ENCODE measurements at regions not wholly inside any gene's neighbourhood (a gene's known extent, or its start where the extent isn't known, plus 50 kb on each side); places are given as distances from the start of the nearest gene placed in this dataset.
"Not testable (repeated sequence)": the region's sequence is repeated elsewhere in the genome, so short reads cannot be mapped to it uniquely, and the experiment has no call there.

- DNase-seq, result no peak
Observed at GRCh38 chr4:159410076-159410777, 307.3 kb downstream of the RAPGEF2 start.

DNA sequence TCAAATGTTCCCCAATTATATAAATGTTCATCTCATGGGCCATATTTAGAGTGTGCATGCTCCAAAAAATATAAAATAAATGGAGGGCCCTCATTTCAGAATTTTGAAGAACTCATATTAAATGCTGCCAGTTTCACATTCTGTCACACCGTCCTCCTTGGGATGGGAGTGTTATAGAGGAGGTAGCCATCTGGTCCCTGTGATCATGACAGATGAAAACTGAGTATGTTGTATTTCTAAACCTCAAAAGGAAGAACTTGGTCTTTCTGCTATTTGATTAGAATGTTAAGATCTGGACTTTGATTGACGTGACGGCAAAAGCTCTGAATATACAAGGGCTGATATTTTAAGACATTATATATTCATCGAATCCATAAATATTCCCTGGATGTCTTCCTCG lies 308.0 kb downstream of the RAPGEF2 start:
- no peak for DNase-seq

GRCh38 chr4:159413306-159413943 lies 310.5 kb downstream of the RAPGEF2 start:
- no peak for DNase-seq

DNA sequence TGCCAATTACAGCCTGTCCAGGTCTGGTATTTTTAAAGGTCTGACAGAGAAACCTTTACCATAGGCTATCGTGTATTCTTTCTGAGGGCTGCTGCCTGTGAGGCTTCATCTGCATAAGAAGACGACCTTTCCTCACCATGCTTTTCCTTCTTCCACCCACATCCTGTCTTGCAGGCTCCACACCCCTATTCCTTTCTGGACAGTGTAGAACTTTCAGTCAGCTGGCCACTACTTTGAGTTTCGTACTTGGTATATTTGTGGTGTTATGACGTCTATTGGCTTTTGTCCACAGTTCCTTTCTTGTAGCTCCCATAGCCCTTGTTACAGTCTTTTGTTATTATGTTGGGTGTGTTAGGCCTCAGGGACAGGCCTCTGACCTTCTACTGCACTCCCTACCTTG lies 311.4 kb downstream of the RAPGEF2 start:
- DNase-seq, result no peak

DNA sequence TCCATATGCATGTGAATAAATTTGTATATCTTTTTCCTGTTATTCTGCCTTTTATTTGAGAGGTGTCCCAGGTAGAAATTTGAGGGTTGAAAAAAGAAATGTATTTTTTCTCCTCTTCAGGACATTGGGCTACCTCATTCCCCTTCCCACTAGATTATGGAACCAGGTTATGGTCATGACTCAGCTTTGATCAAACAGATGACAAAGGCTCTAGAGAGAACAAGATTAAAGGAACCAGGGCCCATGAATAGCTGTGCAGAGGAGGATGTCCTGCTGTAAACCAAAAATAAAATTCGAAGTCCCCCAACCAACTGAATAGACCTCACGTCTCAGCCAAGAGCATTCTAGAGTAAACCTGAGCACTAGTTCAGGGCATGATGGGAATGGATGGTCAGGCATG lies 313.2 kb downstream of the RAPGEF2 start:
- no peak for DNase-seq

- no peak for DNase-seq
Observed at GRCh38 chr4:159416996-159417395, 314.1 kb downstream of the RAPGEF2 start.

DNA sequence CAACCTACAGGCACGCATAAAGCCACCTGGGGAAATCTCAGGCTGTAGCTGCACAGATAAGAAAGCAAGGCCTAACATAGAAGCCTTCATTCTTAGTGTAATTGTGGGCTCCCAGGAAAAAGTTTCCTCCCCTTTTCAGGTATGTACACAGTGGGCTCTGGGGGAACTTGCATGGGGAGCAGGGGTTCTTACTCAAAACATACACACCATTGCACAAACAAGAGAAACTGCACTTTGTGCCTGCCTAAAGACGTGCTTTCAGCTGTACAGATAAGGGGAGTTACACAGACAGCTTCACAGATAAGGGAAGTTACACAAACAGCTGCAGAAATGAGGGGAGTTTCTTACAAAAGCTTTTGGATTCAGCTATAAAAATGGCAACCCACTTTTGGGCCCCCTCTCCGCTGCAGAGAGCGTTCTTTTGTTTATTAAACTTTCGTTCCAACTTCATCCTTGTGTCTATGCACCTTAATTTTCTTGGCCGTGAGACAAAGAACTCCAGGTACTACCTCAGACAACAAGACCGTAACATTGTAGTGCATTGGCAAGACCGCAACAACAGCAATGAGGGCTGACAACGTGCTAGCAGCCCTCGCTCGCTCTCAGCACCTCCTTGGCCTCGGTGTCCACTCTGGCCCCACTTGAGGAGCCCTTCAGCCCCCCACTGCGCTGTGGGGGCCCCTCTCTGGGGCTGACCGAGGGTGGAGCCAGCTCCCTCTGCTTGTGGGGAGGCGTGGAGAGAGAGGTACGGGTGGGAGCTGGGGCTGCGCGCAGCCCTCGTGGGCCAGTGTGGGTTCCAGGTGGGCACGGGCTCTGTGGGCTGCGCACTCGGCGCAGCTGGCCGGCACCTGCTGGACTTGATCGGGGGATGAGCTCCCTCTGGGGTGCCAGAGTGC lies 317.5 kb downstream of the RAPGEF2 start:
- no peak for DNase-seq

- DNase-seq, result not testable (repeated sequence)
Observed at GRCh38 chr4:159421058-159421419, 318.2 kb downstream of the RAPGEF2 start.

GRCh38 chr4:159422019-159422418 lies 319.1 kb downstream of the RAPGEF2 start:
- DNase-seq, result no peak

DNA sequence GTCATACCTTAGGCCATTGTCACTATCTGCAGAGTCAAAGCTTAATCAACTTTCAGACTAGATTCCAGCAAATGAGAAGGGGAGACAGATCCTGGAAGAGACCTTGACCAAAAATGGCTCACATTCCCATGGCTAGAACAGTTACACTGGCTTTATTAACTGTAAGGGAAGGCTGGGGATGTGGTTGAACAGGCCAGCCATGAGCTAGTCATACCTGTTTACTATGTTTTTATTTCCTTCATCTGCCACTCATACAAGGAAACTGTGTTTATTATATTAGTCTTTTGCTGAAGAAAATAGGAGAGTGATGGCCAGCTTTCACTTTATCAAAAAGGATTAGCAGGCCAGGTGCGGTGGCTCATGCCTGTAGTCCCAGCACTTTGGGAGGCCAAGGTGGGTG lies 319.7 kb downstream of the RAPGEF2 start:
- DNase-seq, result no peak

DNA sequence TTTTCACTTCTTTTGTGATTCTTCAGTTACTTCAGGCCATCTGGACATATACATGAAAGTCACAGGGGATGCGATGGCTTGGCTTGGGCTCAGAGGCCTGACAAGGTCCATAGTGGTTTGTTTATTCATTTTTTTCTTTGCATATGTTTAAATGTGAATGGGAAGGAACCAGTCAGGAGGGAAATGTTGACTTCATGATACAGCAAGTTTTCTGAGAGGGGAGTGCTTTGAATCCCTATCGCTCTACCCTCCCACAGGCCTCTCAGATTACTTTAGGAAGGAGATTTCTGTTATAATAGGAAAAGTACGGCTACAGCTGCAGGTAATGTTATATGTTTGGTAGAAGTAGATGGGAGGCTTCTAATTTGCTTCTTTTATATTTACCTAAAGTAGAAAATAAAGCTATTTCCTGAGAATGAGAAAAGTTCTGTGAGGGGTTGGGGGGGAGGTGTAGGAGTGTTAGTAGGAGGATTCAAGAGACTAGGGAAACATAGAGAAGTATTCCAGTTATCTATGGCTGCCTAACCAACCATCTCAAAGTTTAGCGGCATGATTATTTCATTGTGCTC lies 322.9 kb downstream of the RAPGEF2 start:
- no peak for DNase-seq

DNA sequence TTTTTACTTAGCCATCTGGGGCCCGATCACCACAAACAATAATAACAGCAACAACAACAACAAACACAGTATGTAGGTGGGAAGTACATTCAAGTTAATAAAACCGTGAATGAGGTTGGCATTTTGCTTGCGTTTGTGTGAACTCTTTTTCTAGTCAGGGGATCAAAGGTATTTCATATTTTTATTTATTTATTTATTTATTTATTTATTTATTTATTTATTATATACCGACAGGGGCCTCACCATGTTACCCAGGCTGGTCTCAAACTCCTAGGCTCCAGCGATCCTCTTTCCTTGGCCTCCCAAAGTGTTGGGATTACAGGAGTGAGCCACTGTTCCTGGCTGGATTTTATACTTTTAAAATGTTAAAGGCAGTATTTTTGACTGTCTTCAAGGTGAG lies 325.4 kb downstream of the RAPGEF2 start:
- DNase-seq, result no peak

DNA sequence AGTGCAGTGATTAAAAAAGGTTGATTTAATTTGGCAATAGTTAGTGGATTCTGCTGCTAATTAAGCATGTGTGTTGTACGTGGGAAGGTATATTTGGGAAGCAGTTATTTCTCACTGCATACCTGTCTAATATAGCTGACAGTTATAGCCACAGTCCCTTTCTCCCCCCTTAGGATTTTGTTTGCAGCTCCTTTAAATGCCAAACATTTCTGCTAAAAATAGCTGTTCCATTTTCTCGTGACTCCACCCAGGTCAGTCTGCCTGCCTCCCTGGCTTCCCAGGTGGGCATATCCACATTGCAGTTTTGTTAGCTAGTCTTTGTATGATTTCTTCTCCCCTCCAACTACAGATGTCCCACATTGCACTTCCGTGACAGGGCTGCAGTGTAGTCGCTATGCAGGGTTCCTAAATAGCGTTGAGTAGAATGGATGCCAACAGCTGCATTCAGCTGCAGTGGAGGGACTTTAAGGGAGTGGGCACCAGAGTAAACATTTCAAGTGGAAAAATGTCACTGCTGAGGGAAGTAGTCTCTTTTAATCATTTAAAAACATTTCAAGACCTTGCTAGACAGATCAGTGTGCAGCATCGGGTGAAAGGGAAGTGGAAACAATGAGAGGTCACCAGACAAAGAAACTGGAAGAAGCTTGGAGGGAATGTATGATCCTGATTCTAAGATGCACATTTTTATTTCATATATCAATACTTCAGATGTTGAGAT lies 326.3 kb downstream of the RAPGEF2 start:
- DNase-seq, result no peak

DNA sequence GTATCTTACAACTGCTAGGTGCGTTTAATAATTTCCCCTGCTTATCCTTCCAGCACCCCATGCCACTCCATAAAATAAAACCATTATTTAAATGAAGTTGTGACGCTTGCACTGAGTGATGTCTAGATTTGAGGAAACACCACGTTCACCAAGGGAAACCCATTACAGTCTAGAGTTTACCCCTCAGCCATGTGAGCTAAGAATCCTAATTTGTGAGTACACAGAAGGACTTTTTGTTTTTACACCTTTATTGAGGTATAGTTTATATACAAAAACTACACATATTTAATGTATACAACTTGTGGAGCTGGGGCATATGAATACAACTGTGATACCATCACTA lies 326.8 kb downstream of the RAPGEF2 start:
- no peak for DNase-seq

DNA sequence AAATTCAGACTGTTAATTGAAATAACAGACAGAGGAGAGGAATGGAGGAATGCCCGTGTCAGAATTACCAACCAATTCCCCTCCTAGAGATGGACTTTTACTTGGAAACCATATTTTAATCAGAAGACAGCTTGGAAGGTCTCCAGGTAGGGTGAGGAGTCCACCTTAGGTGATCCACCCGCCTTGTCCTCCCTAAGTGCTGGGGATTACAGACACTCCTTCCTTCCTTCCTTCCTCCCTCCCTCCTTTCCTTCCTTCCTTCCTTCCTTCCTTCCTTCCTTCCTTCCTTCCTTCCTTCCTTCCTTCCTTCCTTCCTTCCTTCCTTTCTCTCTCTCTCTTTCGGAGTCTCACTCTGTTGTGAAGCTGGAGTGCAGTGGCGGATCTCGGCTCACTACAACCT lies 328.0 kb downstream of the RAPGEF2 start:
- no peak for DNase-seq

- no peak for DNase-seq
Observed at GRCh38 chr4:159432436-159432835, 329.6 kb downstream of the RAPGEF2 start.

DNA sequence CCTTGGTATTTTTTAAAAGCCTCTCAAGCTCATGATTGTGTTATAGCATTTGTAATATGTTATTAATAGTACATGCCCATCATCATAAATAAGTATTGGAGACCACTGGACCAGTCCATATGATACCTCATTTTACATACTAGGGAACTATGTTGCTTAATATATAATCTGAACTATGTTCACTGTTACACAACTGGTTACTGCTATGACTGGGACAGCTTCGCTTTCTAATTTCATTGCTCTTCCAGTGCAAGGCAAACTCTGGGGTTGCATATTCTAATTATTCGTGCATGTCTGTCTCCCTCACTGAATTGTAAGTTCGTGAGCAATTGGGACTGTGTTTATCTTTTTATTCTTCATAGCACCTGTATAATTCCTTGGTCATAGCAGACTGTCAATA lies 330.5 kb downstream of the RAPGEF2 start:
- no peak for DNase-seq

- no peak for DNase-seq
Observed at GRCh38 chr4:159434114-159434870, 331.4 kb downstream of the RAPGEF2 start.

DNA sequence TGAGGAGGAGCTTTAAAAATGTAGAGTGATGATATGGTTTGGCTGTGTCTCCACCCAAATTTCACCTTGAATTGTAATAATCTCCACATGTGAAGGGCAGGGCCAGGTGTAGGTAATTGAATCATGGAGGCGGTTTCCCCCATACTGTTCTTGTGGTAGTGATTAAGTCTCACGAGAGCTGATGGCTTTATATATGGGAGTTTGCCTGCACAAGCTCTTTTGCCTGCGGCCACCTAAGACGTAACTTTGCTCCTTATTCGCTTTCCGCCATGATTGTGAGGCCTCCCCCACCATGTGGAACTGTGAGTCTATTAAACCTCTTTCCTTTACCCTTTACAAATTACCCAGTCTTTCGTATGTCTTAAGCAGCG lies 332.0 kb downstream of the RAPGEF2 start:
- DNase-seq, result no peak

DNA sequence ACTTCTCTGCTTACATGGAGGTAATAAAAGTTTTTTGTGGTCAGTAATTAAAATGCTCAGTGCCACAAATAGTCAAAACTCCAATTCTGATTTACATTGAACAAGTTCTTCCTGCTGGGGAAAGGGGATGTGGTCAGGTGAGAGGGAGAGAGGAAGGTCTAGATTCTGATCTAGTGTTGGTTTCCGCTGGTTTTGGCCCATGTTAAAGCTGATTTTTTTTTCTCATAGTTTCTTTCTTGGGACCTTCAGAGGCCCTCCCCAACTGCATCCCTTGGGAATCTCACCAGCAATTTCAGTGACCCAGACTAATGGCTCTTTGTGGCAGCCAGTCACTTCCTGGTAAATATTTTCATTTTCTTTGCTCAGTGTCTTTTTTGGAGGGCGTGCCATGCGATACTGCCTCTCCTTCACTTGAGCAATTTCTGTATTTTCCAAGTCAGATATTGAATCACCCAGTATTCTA lies 332.7 kb downstream of the RAPGEF2 start:
- no peak for DNase-seq

- no peak for DNase-seq
Observed at GRCh38 chr4:159443975-159444374, 341.1 kb downstream of the RAPGEF2 start.

DNA sequence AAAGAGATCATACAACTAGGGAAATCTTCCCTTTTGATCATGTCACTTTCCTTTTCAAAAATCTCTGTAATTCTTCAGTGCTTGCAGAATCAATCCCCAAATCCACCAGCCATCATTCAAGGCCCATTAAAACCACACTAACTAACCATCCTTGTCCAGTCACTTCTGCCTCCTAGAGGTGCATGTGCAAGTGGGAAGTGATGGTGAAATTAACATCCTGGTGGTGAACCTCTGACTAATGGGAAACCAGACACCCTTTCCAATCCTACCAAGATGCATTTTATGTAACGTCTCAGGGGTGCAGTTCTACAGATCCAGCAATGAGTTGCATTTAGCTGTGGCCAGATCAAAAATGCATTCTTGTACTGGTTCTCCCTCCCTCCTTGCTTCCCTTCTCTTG lies 341.8 kb downstream of the RAPGEF2 start:
- DNase-seq, result no peak
